ENCODE measurements at regions not wholly inside any gene's neighbourhood (a gene's known extent, or its start where the extent isn't known, plus 50 kb on each side); places are given as distances from the start of the nearest gene placed in this dataset.

GRCh38 chr15:38662033-38662802 is 97.6 kb upstream of the RASGRP1 start:
- no peaks in the 10 kb centered on the region for H3K27me3 ChIP-seq (replicated peaks; ENCODE audit: control insufficient read depth, insufficient read depth, low read length, poor library complexity, severe bottlenecking)
- H3K27ac ChIP-seq (ENCODE audit: insufficient read depth, low read length, poor library complexity, severe bottlenecking): no peak overlapping the region
- no peaks in the 10 kb centered on the region for H3K9me3 ChIP-seq (ENCODE audit: control insufficient read depth, low read length)
- peaks cover 20% of the 10 kb centered on the region for H3K4me1 ChIP-seq (ENCODE audit: control insufficient read depth, insufficient read depth, low read length, poor library complexity, severe bottlenecking)
- H3K36me3 ChIP-seq (ENCODE audit: control insufficient read depth, insufficient read depth, low read length): no peaks in the 10 kb centered on the region
- DNase-seq: no peak
- no peak overlapping the region for H3K4me3 ChIP-seq (ENCODE audit: insufficient read depth, low read depth, low read length, poor library complexity, severe bottlenecking)

GRCh38 chr15:38662805-38663204 is 98.2 kb upstream of the RASGRP1 start:
- peaks cover 25% of the 10 kb centered on the region for H3K4me1 ChIP-seq (ENCODE audit: control insufficient read depth, insufficient read depth, low read length, poor library complexity, severe bottlenecking)
- H3K36me3 ChIP-seq (ENCODE audit: control insufficient read depth, insufficient read depth, low read length): no peaks in the 10 kb centered on the region
- no peaks in the 10 kb centered on the region for H3K27me3 ChIP-seq (replicated peaks; ENCODE audit: control insufficient read depth, insufficient read depth, low read length, poor library complexity, severe bottlenecking)
- DNase-seq: no peak
- H3K27ac ChIP-seq (ENCODE audit: insufficient read depth, low read length, poor library complexity, severe bottlenecking): no peak overlapping the region
- no peak overlapping the region for H3K4me3 ChIP-seq (ENCODE audit: insufficient read depth, low read depth, low read length, poor library complexity, severe bottlenecking)
- no peaks in the 10 kb centered on the region for H3K9me3 ChIP-seq (ENCODE audit: control insufficient read depth, low read length)

DNA sequence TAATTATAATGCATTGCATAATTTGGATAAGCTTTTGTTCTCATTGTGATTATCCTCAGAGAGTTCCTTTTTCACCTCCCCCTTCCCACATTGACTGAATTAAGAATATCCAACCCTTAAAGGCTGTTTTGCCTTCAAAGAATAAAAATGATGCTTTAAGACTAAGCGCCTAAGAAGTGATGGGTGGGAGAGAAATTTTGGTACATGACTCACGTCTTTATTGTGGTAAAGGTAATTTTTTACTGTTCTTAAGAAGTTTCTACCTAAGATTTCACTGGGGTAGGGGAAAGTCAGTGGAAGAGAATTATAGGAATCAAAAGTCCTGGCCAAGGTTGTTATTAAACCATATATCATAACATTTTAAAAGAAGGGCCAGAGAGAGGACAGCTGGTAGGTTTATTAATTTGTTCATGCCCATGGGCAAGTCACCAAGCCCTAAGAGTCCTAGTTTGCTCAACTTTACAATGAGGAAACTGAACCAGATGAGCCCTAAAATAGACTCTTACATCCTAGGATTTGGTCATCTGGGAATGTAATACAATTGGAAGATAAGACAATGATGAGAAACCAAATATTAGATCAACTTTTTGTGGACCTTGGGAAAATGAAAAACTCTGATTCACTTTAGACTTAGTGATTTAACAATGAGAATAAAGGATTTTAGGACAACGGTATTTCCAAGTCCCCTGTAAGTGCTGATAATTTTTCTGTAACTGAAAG is 101.1 kb upstream of the RASGRP1 start:
- H3K4me1 ChIP-seq (ENCODE audit: control insufficient read depth, insufficient read depth, low read length, poor library complexity, severe bottlenecking): peaks cover 25% of the 10 kb centered on the region

GRCh38 chr15:38666865-38667510 is 102.4 kb upstream of the RASGRP1 start:
- Histone ChIP-seq H3K27ac (ENCODE audit: insufficient read depth, low read length, poor library complexity, severe bottlenecking) (no peak overlapping the region), H3K36me3 (ENCODE audit: control insufficient read depth, insufficient read depth, low read length) (no peaks in the 10 kb centered on the region), H3K4me1 (ENCODE audit: control insufficient read depth, insufficient read depth, low read length, poor library complexity, severe bottlenecking) (peaks cover 37% of the 10 kb centered on the region), H3K4me3 (ENCODE audit: insufficient read depth, low read depth, low read length, poor library complexity, severe bottlenecking) (no peak overlapping the region), H3K9me3 (ENCODE audit: control insufficient read depth, low read length) (no peaks in the 10 kb centered on the region), H3K27me3 (replicated peaks; ENCODE audit: control insufficient read depth, insufficient read depth, low read length, poor library complexity, severe bottlenecking) (no peaks in the 10 kb centered on the region)
- no peak for DNase-seq

More for the DNA sequence above, 101.1 kb upstream of the RASGRP1 start:
- no peaks in the 10 kb centered on the region for H3K36me3 ChIP-seq (ENCODE audit: control insufficient read depth, insufficient read depth, low read length)
- no peaks in the 10 kb centered on the region for H3K9me3 ChIP-seq (ENCODE audit: control insufficient read depth, low read length)
- H3K27me3 ChIP-seq (replicated peaks; ENCODE audit: control insufficient read depth, insufficient read depth, low read length, poor library complexity, severe bottlenecking): no peaks in the 10 kb centered on the region
- DNase-seq: no peak
- H3K27ac ChIP-seq (ENCODE audit: insufficient read depth, low read length, poor library complexity, severe bottlenecking): no peak overlapping the region
- no peak overlapping the region for H3K4me3 ChIP-seq (ENCODE audit: insufficient read depth, low read depth, low read length, poor library complexity, severe bottlenecking)

DNA sequence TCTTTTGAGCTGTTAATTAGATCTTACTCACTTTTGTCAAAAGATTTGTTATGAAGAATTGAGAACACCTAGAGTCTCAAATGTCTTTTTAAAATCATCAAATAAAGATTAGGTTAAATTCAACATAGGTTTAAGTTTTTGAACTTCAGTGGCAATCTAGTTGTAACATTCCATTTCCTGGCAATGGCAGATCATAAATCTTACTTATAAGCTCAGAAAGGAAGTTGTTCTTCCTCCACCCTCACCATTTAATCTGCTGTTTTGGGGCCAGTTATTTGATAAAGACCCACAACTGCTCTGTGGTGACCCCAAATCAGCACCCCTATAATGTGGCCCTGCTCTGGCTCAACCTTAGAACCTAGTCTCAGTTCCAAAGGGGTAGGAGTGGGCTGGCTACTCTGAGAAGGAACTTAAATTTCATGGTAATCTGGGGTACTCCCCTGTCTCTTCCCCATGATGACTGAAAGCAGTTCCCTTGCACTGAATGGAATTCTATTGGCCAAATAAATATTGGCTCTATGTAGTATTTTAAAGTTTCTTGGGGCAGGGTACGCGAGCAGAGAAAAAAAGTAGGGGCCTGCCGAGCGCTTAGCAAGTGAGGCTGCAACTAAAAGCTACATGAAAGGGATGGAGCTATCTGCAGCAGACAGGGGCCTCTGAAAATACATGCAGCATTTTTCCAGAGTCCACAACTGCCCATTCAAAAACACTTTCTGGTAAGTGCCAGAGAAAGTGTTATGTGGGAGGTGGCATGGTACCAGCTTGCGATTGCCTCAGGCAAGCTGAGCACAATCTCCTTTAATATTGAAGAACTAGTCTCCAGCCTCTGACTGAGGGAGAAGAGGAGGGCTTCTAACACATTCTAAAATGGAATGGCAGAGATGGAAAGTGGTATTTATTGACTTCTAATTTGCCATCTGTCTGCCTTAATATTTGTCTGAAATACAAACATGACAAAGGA is 103.6 kb upstream of the RASGRP1 start:
- peaks cover 49% of the 10 kb centered on the region for H3K4me1 ChIP-seq (ENCODE audit: control insufficient read depth, insufficient read depth, low read length, poor library complexity, severe bottlenecking)
- no peaks in the 10 kb centered on the region for H3K27me3 ChIP-seq (replicated peaks; ENCODE audit: control insufficient read depth, insufficient read depth, low read length, poor library complexity, severe bottlenecking)

GRCh38 chr15:38668898-38669391 is 104.3 kb upstream of the RASGRP1 start:
- no peak overlapping the region for H3K27ac ChIP-seq (ENCODE audit: insufficient read depth, low read length, poor library complexity, severe bottlenecking)
- H3K4me1 ChIP-seq (ENCODE audit: control insufficient read depth, insufficient read depth, low read length, poor library complexity, severe bottlenecking): peaks cover 54% of the 10 kb centered on the region
- no peaks in the 10 kb centered on the region for H3K9me3 ChIP-seq (ENCODE audit: control insufficient read depth, low read length)
- no peaks in the 10 kb centered on the region for H3K36me3 ChIP-seq (ENCODE audit: control insufficient read depth, insufficient read depth, low read length)
- no peak for DNase-seq
- H3K27me3 ChIP-seq (replicated peaks; ENCODE audit: control insufficient read depth, insufficient read depth, low read length, poor library complexity, severe bottlenecking): no peaks in the 10 kb centered on the region
- H3K4me3 ChIP-seq (ENCODE audit: insufficient read depth, low read depth, low read length, poor library complexity, severe bottlenecking): no peak overlapping the region

More for the DNA sequence above, 103.6 kb upstream of the RASGRP1 start:
- no peaks in the 10 kb centered on the region for H3K9me3 ChIP-seq (ENCODE audit: control insufficient read depth, low read length)
- no peak for DNase-seq
- no peaks in the 10 kb centered on the region for H3K36me3 ChIP-seq (ENCODE audit: control insufficient read depth, insufficient read depth, low read length)
- H3K4me3 ChIP-seq (ENCODE audit: insufficient read depth, low read depth, low read length, poor library complexity, severe bottlenecking): no peak overlapping the region
- peak overlapping the region; percentile 33 for H3K27ac ChIP-seq (ENCODE audit: insufficient read depth, low read length, poor library complexity, severe bottlenecking)

DNA sequence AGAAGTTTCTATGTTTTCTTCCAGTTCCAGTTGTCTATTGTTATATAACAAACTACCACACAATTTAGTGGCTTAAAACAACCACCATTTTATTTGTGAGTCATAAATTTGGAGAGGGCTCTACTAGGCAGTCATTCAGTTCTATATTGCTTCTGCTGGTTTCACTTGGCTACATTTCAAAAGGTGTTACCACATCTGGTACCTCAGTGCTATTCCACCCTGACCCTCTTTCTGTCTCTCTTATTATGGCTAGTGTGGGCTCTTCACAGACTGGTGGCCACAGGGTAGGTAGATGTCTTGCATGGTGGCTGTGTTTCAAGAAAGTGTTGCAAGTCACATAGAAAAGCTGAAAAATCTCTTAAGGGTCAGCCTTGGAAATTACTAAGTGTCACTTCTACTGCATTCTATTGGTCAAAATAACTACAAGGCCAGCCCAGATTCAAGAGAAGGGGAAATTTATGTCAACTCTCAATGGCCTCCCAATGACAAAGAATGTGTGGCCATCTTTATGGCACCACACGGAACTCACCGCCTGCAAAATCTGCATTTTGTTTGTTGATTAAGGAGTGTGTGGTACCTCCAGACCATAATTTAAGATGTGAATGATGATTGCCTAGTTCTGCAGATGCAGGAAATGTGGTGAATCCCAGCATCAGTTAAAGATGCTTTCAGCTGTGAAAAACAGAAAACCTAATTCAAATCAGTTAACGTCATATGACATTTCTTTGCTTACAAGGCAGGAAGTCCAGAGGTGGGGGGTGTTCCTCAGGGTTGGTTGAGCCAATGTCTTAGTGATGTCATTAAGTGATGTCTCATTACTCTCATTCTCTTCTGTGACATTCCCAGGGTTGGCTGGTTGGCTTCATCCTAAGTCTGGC is 105.8 kb upstream of the RASGRP1 start:
- H3K27me3 ChIP-seq (replicated peaks; ENCODE audit: control insufficient read depth, insufficient read depth, low read length, poor library complexity, severe bottlenecking): no peaks in the 10 kb centered on the region
- DNase-seq: peak; percentile 47 to 70 (median 63)
- H3K9me3 ChIP-seq (ENCODE audit: control insufficient read depth, low read length): no peaks in the 10 kb centered on the region
- no peak overlapping the region for H3K4me3 ChIP-seq (ENCODE audit: insufficient read depth, low read depth, low read length, poor library complexity, severe bottlenecking)
- H3K36me3 ChIP-seq (ENCODE audit: control insufficient read depth, insufficient read depth, low read length): no peaks in the 10 kb centered on the region
- peaks cover 59% of the 10 kb centered on the region for H3K4me1 ChIP-seq (ENCODE audit: control insufficient read depth, insufficient read depth, low read length, poor library complexity, severe bottlenecking)
- H3K27ac ChIP-seq (ENCODE audit: insufficient read depth, low read length, poor library complexity, severe bottlenecking): peak overlapping the region; percentile 92

DNA sequence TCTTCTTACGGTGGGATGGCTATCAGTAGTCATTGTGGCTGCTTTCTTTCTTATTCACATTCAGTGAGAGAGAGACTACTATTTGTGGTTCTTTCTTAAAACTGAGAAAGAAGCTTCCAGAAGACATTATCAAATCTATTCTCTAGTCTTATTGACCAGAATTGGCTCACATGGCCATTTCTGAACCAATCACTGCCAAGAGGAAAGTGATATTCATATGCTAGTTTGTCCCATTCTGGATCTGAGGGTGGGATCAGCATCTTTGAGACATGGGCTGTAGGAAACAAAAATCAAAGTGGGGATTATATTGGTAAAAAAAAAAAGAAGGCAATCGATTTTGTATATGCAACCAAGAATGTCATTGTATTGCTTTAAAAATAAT is 106.4 kb upstream of the RASGRP1 start:
- no peaks in the 10 kb centered on the region for H3K9me3 ChIP-seq (ENCODE audit: control insufficient read depth, low read length)
- no peaks in the 10 kb centered on the region for H3K36me3 ChIP-seq (ENCODE audit: control insufficient read depth, insufficient read depth, low read length)
- H3K27me3 ChIP-seq (replicated peaks; ENCODE audit: control insufficient read depth, insufficient read depth, low read length, poor library complexity, severe bottlenecking): no peaks in the 10 kb centered on the region
- DNase-seq: no peak
- H3K27ac ChIP-seq (ENCODE audit: insufficient read depth, low read length, poor library complexity, severe bottlenecking): peak overlapping the region; percentile 92
- no peak overlapping the region for H3K4me3 ChIP-seq (ENCODE audit: insufficient read depth, low read depth, low read length, poor library complexity, severe bottlenecking)
- peaks cover 62% of the 10 kb centered on the region for H3K4me1 ChIP-seq (ENCODE audit: control insufficient read depth, insufficient read depth, low read length, poor library complexity, severe bottlenecking)
